ENCODE measurements at regions not wholly inside any gene's neighbourhood (a gene's known extent, or its start where the extent isn't known, plus 50 kb on each side); places are given as distances from the start of the nearest gene placed in this dataset.
"Not testable (repeated sequence)": the region's sequence is repeated elsewhere in the genome, so short reads cannot be mapped to it uniquely, and the experiment has no call there.

DNA sequence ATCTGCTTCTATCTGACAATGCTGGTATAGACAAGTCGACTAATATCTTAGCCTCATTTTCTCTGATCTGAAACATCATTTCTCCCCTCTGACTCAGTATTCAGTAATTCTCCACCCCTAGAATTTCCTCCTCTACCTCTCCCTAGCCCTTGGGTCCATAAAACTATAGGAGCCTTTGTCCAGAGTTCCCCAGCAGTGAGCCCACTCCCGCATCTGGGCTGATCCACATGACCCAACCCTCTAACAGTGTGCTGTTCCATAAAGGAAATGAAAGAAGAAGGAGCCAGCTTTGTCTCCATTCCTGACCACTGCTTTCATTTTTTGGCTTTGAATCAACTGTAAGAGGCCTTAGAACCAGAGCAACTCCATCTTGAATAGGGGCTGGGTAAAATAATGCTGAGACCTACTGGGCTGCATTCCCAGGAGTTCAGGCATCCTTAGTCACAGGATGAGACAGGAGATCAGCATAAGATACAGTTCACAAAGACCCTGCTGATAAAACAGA is 222.7 kb upstream of the CDH8 start:
- TF ChIP-seq, protein P1, sequence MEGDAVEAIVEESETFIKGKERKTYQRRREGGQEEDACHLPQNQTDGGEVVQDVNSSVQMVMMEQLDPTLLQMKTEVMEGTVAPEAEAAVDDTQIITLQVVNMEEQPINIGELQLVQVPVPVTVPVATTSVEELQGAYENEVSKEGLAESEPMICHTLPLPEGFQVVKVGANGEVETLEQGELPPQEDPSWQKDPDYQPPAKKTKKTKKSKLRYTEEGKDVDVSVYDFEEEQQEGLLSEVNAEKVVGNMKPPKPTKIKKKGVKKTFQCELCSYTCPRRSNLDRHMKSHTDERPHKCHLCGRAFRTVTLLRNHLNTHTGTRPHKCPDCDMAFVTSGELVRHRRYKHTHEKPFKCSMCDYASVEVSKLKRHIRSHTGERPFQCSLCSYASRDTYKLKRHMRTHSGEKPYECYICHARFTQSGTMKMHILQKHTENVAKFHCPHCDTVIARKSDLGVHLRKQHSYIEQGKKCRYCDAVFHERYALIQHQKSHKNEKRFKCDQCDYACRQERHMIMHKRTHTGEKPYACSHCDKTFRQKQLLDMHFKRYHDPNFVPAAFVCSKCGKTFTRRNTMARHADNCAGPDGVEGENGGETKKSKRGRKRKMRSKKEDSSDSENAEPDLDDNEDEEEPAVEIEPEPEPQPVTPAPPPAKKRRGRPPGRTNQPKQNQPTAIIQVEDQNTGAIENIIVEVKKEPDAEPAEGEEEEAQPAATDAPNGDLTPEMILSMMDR (IDR thresholded peaks at IDR 0.05; ENCODE audit: low read depth, low read length), result not testable (repeated sequence)
- TF ChIP-seq, protein P2, sequence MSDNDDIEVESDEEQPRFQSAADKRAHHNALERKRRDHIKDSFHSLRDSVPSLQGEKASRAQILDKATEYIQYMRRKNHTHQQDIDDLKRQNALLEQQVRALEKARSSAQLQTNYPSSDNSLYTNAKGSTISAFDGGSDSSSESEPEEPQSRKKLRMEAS (IDR thresholded peaks at IDR 0.05; ENCODE audit: low read depth, low read length), result not testable (repeated sequence)
- TF ChIP-seq POLR2A (IDR thresholded peaks at IDR 0.05; ENCODE audit: extremely low read depth, insufficient read length), result not testable (repeated sequence)
